ENCODE measurements at regions not wholly inside any gene's neighbourhood (a gene's known extent, or its start where the extent isn't known, plus 50 kb on each side); places are given as distances from the start of the nearest gene placed in this dataset.

- no peak overlapping the region for H3K4me3 ChIP-seq (ENCODE audit: low read depth, low read length)
- TF ChIP-seq, protein P1, sequence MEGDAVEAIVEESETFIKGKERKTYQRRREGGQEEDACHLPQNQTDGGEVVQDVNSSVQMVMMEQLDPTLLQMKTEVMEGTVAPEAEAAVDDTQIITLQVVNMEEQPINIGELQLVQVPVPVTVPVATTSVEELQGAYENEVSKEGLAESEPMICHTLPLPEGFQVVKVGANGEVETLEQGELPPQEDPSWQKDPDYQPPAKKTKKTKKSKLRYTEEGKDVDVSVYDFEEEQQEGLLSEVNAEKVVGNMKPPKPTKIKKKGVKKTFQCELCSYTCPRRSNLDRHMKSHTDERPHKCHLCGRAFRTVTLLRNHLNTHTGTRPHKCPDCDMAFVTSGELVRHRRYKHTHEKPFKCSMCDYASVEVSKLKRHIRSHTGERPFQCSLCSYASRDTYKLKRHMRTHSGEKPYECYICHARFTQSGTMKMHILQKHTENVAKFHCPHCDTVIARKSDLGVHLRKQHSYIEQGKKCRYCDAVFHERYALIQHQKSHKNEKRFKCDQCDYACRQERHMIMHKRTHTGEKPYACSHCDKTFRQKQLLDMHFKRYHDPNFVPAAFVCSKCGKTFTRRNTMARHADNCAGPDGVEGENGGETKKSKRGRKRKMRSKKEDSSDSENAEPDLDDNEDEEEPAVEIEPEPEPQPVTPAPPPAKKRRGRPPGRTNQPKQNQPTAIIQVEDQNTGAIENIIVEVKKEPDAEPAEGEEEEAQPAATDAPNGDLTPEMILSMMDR (IDR thresholded peaks at IDR 0.05; ENCODE audit: low read depth, low read length, missing control alignments), result no peak
- no peak for DNase-seq (ENCODE audit: low read depth)
These were observed 1456.9 kb downstream of the TECRL start for GRCh38 chr4:62952366-62952765.

- TF ChIP-seq, protein P1 (IDR thresholded peaks at IDR 0.05; ENCODE audit: low read depth, low read length, missing control alignments), result no peak
- no peak overlapping the region for H3K4me3 ChIP-seq (ENCODE audit: low read depth, low read length)
- no peak for DNase-seq (ENCODE audit: low read depth)
These were observed 1461.1 kb downstream of the TECRL start for GRCh38 chr4:62948108-62948507.

- TF ChIP-seq, protein P1 (IDR thresholded peaks at IDR 0.05; ENCODE audit: low read depth, low read length, missing control alignments), result no peak
- H3K4me3 ChIP-seq (ENCODE audit: low read depth, low read length), result no peak overlapping the region
- DNase-seq (ENCODE audit: low read depth), result no peak
These were observed 1469.0 kb downstream of the TECRL start for GRCh38 chr4:62940229-62940628.

DNA sequence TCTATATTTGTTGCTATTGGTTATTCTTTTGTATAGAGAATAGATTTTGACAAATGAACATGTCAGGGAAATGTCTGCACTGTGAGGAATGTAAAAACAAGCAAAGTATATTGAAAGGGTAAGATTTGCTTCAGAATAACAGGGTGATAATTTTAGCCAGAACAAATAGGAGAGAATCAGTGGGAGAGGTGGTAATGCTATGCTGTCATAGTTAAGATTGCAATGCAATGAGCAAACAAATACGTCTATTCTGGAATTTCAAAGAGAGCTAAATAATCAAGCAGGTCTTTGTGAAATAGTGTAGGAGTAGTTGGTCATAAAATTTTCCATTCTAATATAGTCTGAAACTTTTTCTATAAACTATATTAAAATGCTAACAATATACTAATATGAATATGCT, 1478.4 kb downstream of the TECRL start:
- DNase-seq (ENCODE audit: low read depth), result no peak
- no peak overlapping the region for H3K4me3 ChIP-seq (ENCODE audit: low read depth, low read length)
- TF ChIP-seq, protein P1 (IDR thresholded peaks at IDR 0.05; ENCODE audit: low read depth, low read length, missing control alignments), result no peak

GRCh38 chr4:62928483-62928882, 1480.8 kb downstream of the TECRL start:
- DNase-seq (ENCODE audit: low read depth), result no peak
- TF ChIP-seq, protein P1 (IDR thresholded peaks at IDR 0.05; ENCODE audit: low read depth, low read length, missing control alignments), result no peak
- no peak overlapping the region for H3K4me3 ChIP-seq (ENCODE audit: low read depth, low read length)

- TF ChIP-seq, protein P1 (IDR thresholded peaks at IDR 0.05; ENCODE audit: low read depth, low read length, missing control alignments), result no peak
- no peak for DNase-seq (ENCODE audit: low read depth)
- no peak overlapping the region for H3K4me3 ChIP-seq (ENCODE audit: low read depth, low read length)
These were observed 1481.7 kb downstream of the TECRL start for GRCh38 chr4:62927574-62927973.

- no peak for DNase-seq (ENCODE audit: low read depth)
- TF ChIP-seq, protein P1 (IDR thresholded peaks at IDR 0.05; ENCODE audit: low read depth, low read length, missing control alignments), result no peak
- no peak overlapping the region for H3K4me3 ChIP-seq (ENCODE audit: low read depth, low read length)
These were observed 1485.5 kb downstream of the TECRL start for GRCh38 chr4:62923783-62924182.

Data from GM12864 (cell line).